C4-2B (cell line): ENCODE measurements at regions not wholly inside any gene's neighbourhood (a gene's known extent, or its start where the extent isn't known, plus 50 kb on each side); places are given as distances from the start of the nearest gene placed in this dataset.

Experiments
- H3K27ac ChIP-seq: fragments of 450-650 bp; 2 replicates; pipeline ENCODE4 v1.5.1; 2017
- ZFX ChIP-seq: fragments of 450-650 bp; IDR thresholded peaks from 2 replicates; pipeline ENCODE4 v1.6.1; 2017
- TF ChIP-seq, protein P1 (sequence below): fragments of 450-650 bp; conservative IDR thresholded peaks from 2 replicates; pipeline ENCODE4 v1.5.1; 2017; ENCODE audit warnings: mild to moderate bottlenecking

DNA sequence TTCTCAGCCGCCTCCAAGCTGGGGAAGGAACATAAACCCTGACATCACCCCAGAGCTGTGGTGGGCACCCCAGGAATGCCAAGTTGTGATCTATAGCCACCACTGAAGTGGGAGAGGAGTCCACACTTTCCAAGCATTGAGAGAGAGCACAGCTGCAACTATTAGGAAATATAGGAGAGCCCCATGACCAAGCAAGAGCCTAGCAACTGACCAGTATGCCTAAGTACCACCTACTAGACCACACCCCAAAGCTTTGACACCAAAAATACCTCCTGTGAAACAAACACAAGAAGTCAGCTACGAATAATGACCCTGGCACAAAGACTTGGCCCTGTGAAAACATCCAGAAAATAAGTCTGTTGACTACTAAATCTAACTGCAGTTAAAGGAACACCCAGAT, 804.1 kb upstream of the IGFBP3 start:
- H3K27ac ChIP-seq = no peak overlapping the region
- TF ChIP-seq ZFX = no peak
- TF ChIP-seq, protein P1, sequence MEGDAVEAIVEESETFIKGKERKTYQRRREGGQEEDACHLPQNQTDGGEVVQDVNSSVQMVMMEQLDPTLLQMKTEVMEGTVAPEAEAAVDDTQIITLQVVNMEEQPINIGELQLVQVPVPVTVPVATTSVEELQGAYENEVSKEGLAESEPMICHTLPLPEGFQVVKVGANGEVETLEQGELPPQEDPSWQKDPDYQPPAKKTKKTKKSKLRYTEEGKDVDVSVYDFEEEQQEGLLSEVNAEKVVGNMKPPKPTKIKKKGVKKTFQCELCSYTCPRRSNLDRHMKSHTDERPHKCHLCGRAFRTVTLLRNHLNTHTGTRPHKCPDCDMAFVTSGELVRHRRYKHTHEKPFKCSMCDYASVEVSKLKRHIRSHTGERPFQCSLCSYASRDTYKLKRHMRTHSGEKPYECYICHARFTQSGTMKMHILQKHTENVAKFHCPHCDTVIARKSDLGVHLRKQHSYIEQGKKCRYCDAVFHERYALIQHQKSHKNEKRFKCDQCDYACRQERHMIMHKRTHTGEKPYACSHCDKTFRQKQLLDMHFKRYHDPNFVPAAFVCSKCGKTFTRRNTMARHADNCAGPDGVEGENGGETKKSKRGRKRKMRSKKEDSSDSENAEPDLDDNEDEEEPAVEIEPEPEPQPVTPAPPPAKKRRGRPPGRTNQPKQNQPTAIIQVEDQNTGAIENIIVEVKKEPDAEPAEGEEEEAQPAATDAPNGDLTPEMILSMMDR = no peak

DNA sequence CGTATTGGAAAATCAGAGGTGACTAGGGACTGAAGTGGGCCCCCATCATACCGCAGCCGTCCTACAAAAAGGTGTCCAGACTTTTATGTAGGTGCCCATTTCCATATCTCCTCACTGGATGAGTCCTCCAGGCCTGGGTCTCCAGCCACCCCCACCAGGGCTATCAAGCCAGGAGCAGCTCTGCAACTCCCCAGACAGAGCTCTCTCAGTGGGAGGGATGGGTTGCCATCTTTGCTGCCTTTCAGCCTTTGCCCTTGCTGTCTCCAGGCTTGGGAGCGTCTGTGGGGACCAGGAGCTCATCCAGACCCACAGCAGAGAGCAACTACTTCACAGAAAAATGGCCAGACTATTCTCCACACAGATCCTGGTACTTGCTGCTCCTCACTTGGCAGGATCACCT, 802.7 kb upstream of the IGFBP3 start:
- TF ChIP-seq ZFX = no peak
- TF ChIP-seq, protein P1 = no peak
- H3K27ac ChIP-seq = no peak overlapping the region

DNA sequence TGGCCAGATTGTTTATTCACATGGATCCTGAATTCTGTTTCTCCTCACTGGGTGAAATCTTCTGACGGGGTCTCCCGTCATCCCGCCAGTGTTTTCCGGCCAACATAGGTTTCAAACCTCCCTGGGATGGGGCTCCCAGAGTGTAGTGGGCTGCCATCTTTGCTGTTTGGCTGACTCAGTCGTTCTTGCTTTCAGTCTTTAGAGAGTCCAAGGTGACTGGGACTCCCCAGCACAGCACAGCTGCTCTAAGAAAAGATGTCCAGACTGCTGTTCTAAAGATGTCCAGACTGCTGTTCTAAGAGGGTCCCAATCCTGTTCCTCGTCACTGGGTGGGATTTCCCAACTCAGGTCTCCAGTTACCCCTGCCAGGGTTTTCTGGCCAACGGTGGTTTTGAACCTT, 801.9 kb upstream of the IGFBP3 start:
- H3K27ac ChIP-seq = no peak overlapping the region
- TF ChIP-seq ZFX = no peak
- TF ChIP-seq, protein P1 = no peak

DNA sequence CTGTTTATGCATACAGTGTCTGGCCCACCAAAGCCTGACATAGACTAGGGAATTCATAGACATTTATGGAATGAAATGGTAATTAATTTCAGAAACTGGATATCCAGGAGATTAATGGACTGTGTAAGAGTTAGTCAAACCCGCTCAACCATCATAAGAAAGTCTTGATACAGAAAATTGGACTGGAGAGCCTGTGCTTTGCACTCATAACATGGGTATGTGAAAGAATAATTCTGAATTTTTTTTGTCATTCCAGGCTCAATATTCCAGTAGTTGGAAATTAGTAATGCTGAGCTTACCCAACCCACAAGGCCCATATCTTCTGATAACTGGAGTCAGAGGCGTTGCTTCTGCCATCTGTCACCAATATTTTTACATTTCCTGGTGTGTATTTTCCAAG, 799.7 kb upstream of the IGFBP3 start:
- no peak overlapping the region for H3K27ac ChIP-seq
- TF ChIP-seq ZFX = no peak
- TF ChIP-seq, protein P1 = no peak

DNA sequence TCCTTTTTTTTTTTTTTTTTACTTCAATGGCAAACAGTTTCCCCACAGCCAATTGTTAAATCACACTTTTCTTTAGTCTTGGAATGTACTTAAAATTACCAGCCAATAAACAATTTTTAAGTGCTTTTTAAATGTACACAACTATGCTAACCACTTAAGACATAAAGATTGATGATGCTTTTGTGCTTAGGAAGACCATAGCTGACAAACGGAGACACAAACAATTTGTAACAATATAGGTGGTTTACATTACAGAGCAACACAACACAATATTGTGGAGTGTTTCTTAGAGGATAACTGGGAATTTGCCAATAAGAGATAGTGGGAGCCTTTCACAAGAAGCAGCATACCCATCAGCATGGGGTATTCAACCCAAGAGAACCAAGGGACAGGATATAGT, 798.5 kb upstream of the IGFBP3 start:
- H3K27ac ChIP-seq = no peak overlapping the region
- TF ChIP-seq, protein P1 = no peak
- TF ChIP-seq ZFX = no peak

DNA sequence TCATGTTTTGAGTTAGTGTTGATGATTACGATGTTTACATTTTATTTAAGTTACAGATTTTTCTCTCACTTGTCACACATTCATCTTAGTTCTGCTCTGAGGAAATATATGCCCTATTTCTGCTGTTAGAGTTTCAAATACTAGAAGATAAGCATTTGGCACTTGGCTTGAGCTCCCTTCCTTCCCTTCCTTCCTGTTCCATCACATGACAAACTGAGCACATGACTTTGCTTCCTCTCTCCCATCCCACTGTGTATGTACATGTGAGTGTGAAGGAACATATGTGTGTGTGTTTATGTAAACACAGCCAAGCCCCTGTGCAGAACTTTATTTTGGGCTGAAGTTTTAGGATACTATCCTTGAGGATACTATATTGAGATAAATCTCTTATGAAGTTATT, 795.9 kb upstream of the IGFBP3 start:
- TF ChIP-seq, protein P1 = no peak
- no peak for TF ChIP-seq ZFX
- no peak overlapping the region for H3K27ac ChIP-seq

DNA sequence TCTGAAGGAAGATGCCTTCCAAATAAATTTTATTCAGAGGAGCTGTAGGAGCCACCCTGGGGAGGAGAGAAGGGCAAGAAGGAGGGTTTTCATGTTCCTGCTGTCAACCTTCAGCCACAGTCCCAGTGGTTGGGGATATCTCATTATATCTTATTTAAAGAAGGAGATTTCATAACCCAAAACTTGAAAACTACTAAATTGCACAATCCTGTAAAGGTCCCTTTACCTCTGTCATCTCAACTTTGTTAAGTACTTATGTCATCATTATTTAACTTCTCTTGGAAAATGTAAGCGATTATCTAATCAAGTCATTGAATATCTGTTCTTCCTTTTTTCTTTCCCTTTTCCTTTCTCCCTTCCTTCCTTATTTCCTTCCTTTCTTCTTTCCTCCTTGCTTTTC, 794.5 kb upstream of the IGFBP3 start:
- TF ChIP-seq ZFX = no peak
- TF ChIP-seq, protein P1 = no peak

More for the DNA sequence above, 794.5 kb upstream of the IGFBP3 start:
- no peak overlapping the region for H3K27ac ChIP-seq
